ENCODE measurements at regions not wholly inside any gene's neighbourhood (a gene's known extent, or its start where the extent isn't known, plus 50 kb on each side); places are given as distances from the start of the nearest gene placed in this dataset.

DNA sequence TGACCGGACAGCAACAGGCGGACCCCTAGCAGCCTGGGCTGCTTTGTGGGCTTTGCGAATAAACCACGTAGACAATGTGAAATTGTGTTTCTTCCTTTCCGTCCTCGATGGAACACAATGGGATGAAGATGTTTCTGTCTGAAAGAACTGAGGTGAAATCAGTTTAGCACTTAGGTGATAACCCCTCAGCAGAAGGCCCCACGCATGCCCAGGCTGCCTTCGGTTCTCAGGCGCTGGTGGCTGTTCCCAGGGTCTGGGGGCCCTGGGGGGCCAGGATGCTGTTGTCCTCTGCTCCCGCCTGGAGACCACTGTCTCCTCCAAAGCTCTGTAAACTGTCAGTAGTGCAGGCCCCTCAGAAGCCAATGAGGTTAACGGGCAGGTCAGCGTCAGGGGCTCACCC, 73.9 kb upstream of the HGFAC start:
- Histone ChIP-seq H3K9me2 (replicated peaks; ENCODE audit: insufficient read depth, low read length) (no peaks in the 10 kb centered on the region), H3K4me1 (ENCODE audit: low read length) (0 out of 2 replicates have a peak, but pooled peaks cover 10% of the 10 kb centered on the region), H2AFZ (ENCODE audit: low read length) (no peak overlapping the region), H3K9me3 (replicated peaks; ENCODE audit: insufficient read depth, low read length) (no peaks in the 10 kb centered on the region), H3K4me2 (ENCODE audit: low read depth, low read length) (no peak overlapping the region), H3K27ac (ENCODE audit: low read length) (no peak overlapping the region), H3K4me3 (ENCODE audit: low read length) (no peak overlapping the region), H4K20me1 (ENCODE audit: insufficient read depth, low read length) (no peaks in the 10 kb centered on the region), H3K9ac (ENCODE audit: low read length) (no peak overlapping the region), H3F3A (ENCODE audit: insufficient read depth, low read length) (no peaks in the 10 kb centered on the region), H3K27me3 (replicated peaks; ENCODE audit: insufficient read depth, low read length) (no peaks in the 10 kb centered on the region), H3K36me3 (replicated peaks; ENCODE audit: insufficient read depth, low read length) (no peaks in the 10 kb centered on the region), H3K79me2 (ENCODE audit: low read length) (no peaks in the 10 kb centered on the region)
- no peak for TF ChIP-seq EZH2phosphoT487 (IDR thresholded peaks at IDR 0.05; ENCODE audit: low read length)
- TF ChIP-seq, protein P1, sequence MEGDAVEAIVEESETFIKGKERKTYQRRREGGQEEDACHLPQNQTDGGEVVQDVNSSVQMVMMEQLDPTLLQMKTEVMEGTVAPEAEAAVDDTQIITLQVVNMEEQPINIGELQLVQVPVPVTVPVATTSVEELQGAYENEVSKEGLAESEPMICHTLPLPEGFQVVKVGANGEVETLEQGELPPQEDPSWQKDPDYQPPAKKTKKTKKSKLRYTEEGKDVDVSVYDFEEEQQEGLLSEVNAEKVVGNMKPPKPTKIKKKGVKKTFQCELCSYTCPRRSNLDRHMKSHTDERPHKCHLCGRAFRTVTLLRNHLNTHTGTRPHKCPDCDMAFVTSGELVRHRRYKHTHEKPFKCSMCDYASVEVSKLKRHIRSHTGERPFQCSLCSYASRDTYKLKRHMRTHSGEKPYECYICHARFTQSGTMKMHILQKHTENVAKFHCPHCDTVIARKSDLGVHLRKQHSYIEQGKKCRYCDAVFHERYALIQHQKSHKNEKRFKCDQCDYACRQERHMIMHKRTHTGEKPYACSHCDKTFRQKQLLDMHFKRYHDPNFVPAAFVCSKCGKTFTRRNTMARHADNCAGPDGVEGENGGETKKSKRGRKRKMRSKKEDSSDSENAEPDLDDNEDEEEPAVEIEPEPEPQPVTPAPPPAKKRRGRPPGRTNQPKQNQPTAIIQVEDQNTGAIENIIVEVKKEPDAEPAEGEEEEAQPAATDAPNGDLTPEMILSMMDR (IDR thresholded peaks at IDR 0.05; ENCODE audit: low read length), result no peak
- no peak for DNase-seq

DNA sequence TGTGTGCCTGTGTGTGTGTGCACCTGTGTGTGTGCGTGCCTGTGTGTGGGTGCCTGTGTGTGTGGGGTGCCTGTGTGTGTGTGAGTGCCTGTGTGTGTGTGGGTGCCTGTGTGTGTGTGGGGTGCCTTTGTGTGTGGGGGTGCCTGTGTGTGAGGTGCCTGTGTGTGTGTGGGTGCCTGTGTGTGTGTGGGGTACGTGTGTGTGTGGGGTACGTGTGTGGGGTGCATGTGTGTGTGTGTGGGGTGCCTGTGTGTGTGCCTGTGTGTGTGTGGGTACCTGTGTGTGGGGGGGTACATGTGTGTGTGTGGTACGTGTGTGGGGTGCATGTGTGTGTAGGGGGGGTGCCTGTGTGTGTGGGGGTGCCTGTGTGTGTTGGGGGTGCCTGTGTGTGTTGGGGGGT, 73.4 kb upstream of the HGFAC start:
- Histone ChIP-seq H3K9ac (ENCODE audit: low read length) (no peak overlapping the region), H4K20me1 (ENCODE audit: insufficient read depth, low read length) (no peaks in the 10 kb centered on the region), H3K9me3 (replicated peaks; ENCODE audit: insufficient read depth, low read length) (no peaks in the 10 kb centered on the region), H2AFZ (ENCODE audit: low read length) (no peak overlapping the region), H3K4me1 (ENCODE audit: low read length) (0 out of 2 replicates have a peak, but pooled peaks cover 10% of the 10 kb centered on the region), H3F3A (ENCODE audit: insufficient read depth, low read length) (no peaks in the 10 kb centered on the region), H3K9me2 (replicated peaks; ENCODE audit: insufficient read depth, low read length) (no peaks in the 10 kb centered on the region), H3K27me3 (replicated peaks; ENCODE audit: insufficient read depth, low read length) (no peaks in the 10 kb centered on the region), H3K27ac (ENCODE audit: low read length) (no peak overlapping the region), H3K36me3 (replicated peaks; ENCODE audit: insufficient read depth, low read length) (no peaks in the 10 kb centered on the region), H3K4me2 (ENCODE audit: low read depth, low read length) (no peak overlapping the region), H3K79me2 (ENCODE audit: low read length) (no peaks in the 10 kb centered on the region), H3K4me3 (ENCODE audit: low read length) (no peak overlapping the region)
- no peak for DNase-seq
- TF ChIP-seq EZH2 (optimal IDR thresholded peaks at IDR 0.05; ENCODE audit: low read depth, low read length) (no peak), EZH2phosphoT487 (IDR thresholded peaks at IDR 0.05; ENCODE audit: low read length) (no peak)
- TF ChIP-seq, protein P1 (IDR thresholded peaks at IDR 0.05; ENCODE audit: low read length), result no peak

- no peak for TF ChIP-seq EZH2 (optimal IDR thresholded peaks at IDR 0.05; ENCODE audit: low read depth, low read length)
- TF ChIP-seq EZH2phosphoT487 (IDR thresholded peaks at IDR 0.05; ENCODE audit: low read length), result no peak
- TF ChIP-seq, protein P1 (IDR thresholded peaks at IDR 0.05; ENCODE audit: low read length), result no peak
- H3K27me3 ChIP-seq (replicated peaks; ENCODE audit: insufficient read depth, low read length), result no peaks in the 10 kb centered on the region
- H3K9ac ChIP-seq (ENCODE audit: low read length), result no peak overlapping the region
- DNase-seq, result no peak
- H2AFZ ChIP-seq (ENCODE audit: low read length), result no peak overlapping the region
- no peaks in the 10 kb centered on the region for H3F3A ChIP-seq (ENCODE audit: insufficient read depth, low read length)
- H3K4me3 ChIP-seq (ENCODE audit: low read length), result no peak overlapping the region
- no peak overlapping the region for H3K27ac ChIP-seq (ENCODE audit: low read length)
- H3K4me2 ChIP-seq (ENCODE audit: low read depth, low read length), result peak overlapping the region; percentile 38; the same call in 1 of the 2 replicates
- no peaks in the 10 kb centered on the region for H3K36me3 ChIP-seq (replicated peaks; ENCODE audit: insufficient read depth, low read length)
- H3K79me2 ChIP-seq (ENCODE audit: low read length), result no peaks in the 10 kb centered on the region
- H3K4me1 ChIP-seq (ENCODE audit: low read length), result 0 out of 2 replicates have a peak, but pooled peaks cover 10% of the 10 kb centered on the region
- no peaks in the 10 kb centered on the region for H4K20me1 ChIP-seq (ENCODE audit: insufficient read depth, low read length)
- H3K9me3 ChIP-seq (replicated peaks; ENCODE audit: insufficient read depth, low read length), result no peaks in the 10 kb centered on the region
- H3K9me2 ChIP-seq (replicated peaks; ENCODE audit: insufficient read depth, low read length), result no peaks in the 10 kb centered on the region
These were observed 72.7 kb upstream of the HGFAC start for GRCh38 chr4:3368841-3369760.
